Fibroblast of skin of left biceps (primary cell): ENCODE measurements at regions not wholly inside any gene's neighbourhood (a gene's known extent, or its start where the extent isn't known, plus 50 kb on each side); places are given as distances from the start of the nearest gene placed in this dataset.
"Not testable (repeated sequence)": the region's sequence is repeated elsewhere in the genome, so short reads cannot be mapped to it uniquely, and the experiment has no call there.

ENCODE experiments used
- DNase-seq, 2 experiments: peaks; one replicate each; pipeline ENCODE4 v3.0.0-alpha.2; 2013; ENCODE audit warnings: low read depth in 2 of 2

- DNase-seq = no peak
These were observed 133.2 kb upstream of the SLITRK5 start for GRCh38 chr13:87537951-87538350.

GRCh38 chr13:87538366-87539052, 132.7 kb upstream of the SLITRK5 start:
- no peak for DNase-seq

GRCh38 chr13:87553142-87553541, 118.0 kb upstream of the SLITRK5 start:
- no peak for DNase-seq

GRCh38 chr13:87554045-87554444, 117.1 kb upstream of the SLITRK5 start:
- no peak for DNase-seq

- no peak for DNase-seq
These were observed 113.4 kb upstream of the SLITRK5 start for GRCh38 chr13:87557788-87558187.

GRCh38 chr13:87561580-87561979, 109.6 kb upstream of the SLITRK5 start:
- not testable (repeated sequence) for DNase-seq

- DNase-seq = no peak
These were observed 100.5 kb upstream of the SLITRK5 start for GRCh38 chr13:87570669-87571068.

GRCh38 chr13:87582399-87582798, 88.8 kb upstream of the SLITRK5 start:
- DNase-seq = no peak

GRCh38 chr13:87590518-87590917, 80.7 kb upstream of the SLITRK5 start:
- DNase-seq = no peak

GRCh38 chr13:87604437-87604836, 66.7 kb upstream of the SLITRK5 start:
- not testable (repeated sequence) for DNase-seq

- DNase-seq = no peak
These were observed 63.9 kb upstream of the SLITRK5 start for GRCh38 chr13:87607266-87607665.

- DNase-seq = no peak
These were observed 56.9 kb upstream of the SLITRK5 start for GRCh38 chr13:87614276-87614675.
